H1 (cell line): ENCODE measurements at regions not wholly inside any gene's neighbourhood (a gene's known extent, or its start where the extent isn't known, plus 50 kb on each side); places are given as distances from the start of the nearest gene placed in this dataset.

Experiments
- CBX5 ChIP-seq: fragments of 300-800, 300-1000 bp; sonication (generic); IDR thresholded peaks from 2 replicates; pipeline ENCODE4 v1.7.1; 2016; ENCODE audit warnings: antibody characterized with exemption, low read length, low read depth
- CHD1 ChIP-seq: IDR thresholded peaks from 2 replicates; pipeline ENCODE4 v1.6.1; 2012; ENCODE audit warnings: low read depth, low read length, improper control_type of control experiment
- EZH2 ChIP-seq: fragments of 200-600 bp; sonication (generic); IDR thresholded peaks from 2 replicates; pipeline ENCODE4 v1.7.1; 2012; ENCODE audit warnings: low read depth, mild to moderate bottlenecking, moderate library complexity, low read length, inconsistent platforms; ENCODE audit not compliant: severe bottlenecking
- GABPA ChIP-seq: IDR thresholded peaks from 2 replicates; pipeline ENCODE4 v1.6.1; 2011; ENCODE audit warnings: mild to moderate bottlenecking, low read length, moderate library complexity, borderline replicate concordance; ENCODE audit not compliant: insufficient read depth
- HDAC2 ChIP-seq, 2 experiments: fragments of 300-600 bp in 1 of 2; sonication (generic) in 1 of 2; IDR thresholded peaks; 2 replicates each; pipeline ENCODE4 v1.6.1; 2011 to 2012; ENCODE audit warnings: low read depth in 2 of 2, low read length in 2 of 2, mild to moderate bottlenecking in 2 of 2, moderate library complexity in 2 of 2, borderline replicate concordance in 1 of 2, inconsistent platforms in 1 of 2
- JUN ChIP-seq: IDR thresholded peaks from 2 replicates; pipeline ENCODE4 v1.6.1; 2011; ENCODE audit warnings: low read depth, mild to moderate bottlenecking, improper control_type of control experiment, low read length
- POLR2A ChIP-seq, 2 experiments: IDR thresholded peaks; 1 replicate in 1 of 2; 2 replicates in 1 of 2; pipeline ENCODE4 v1.6.1; 2011; ENCODE audit warnings: low read depth in 2 of 2, low read length in 2 of 2, mild to moderate bottlenecking in 2 of 2; ENCODE audit errors: control extremely low read depth in 1 of 2
- SIN3A ChIP-seq, 2 experiments: IDR thresholded peaks in 1 of 2; conservative IDR thresholded peaks in 1 of 2; 2 replicates each; pipeline ENCODE4 v1.6.1; 2011 to 2012; ENCODE audit warnings: low read length in 2 of 2, improper control_type of control experiment in 1 of 2, low read depth in 1 of 2, mild to moderate bottlenecking in 1 of 2
- SIRT6 ChIP-seq: IDR thresholded peaks from one replicate; pipeline ENCODE4 v1.7.1; 2012; ENCODE audit warnings: low read length, inconsistent platforms
- TAF1 ChIP-seq: IDR thresholded peaks from 2 replicates; pipeline ENCODE4 v1.6.1; 2011; ENCODE audit warnings: mild to moderate bottlenecking, low read depth, low read length
- TF ChIP-seq, protein P1 (sequence below), 3 experiments: IDR thresholded peaks; 1 replicate in 2 of 3; 2 replicates in 1 of 3; pipeline versions ENCODE4 v1.5.1 to v1.6.1; 2011; ENCODE audit warnings: low read length in 3 of 3, mild to moderate bottlenecking in 3 of 3, inconsistent platforms in 2 of 3, low read depth in 1 of 3, moderate library complexity in 1 of 3; ENCODE audit not compliant: insufficient read depth in 1 of 3; ENCODE audit errors: control extremely low read depth in 1 of 3

GRCh38 chr11:114972105-114972504 lies 293.8 kb downstream of the NXPE2 start:
- TF ChIP-seq TAF1 (no peak), CHD1 (no peak), CBX5 (no peak), JUN (no peak), SIRT6 (no peak), POLR2A (IDR thresholded peaks at IDR 0.05; ENCODE audit: control extremely low read depth in 1 of 2, low read depth in 2 of 2, low read length in 2 of 2) (no peak), EZH2 (no peak), GABPA (no peak), HDAC2 (IDR thresholded peaks at IDR 0.05; ENCODE audit: borderline replicate concordance in 1 of 2, low read depth in 2 of 2, low read length in 2 of 2) (0 out of 4 replicates have a peak, but pooled peaks of 1 of the 2 experiments have one; percentile 51), SIN3A (conservative IDR thresholded peaks at IDR 0.05 in 1 of 2, IDR thresholded peaks at IDR 0.05 in 1 of 2; ENCODE audit: low read depth in 1 of 2, low read length in 2 of 2) (no peak)
- TF ChIP-seq, protein P1, sequence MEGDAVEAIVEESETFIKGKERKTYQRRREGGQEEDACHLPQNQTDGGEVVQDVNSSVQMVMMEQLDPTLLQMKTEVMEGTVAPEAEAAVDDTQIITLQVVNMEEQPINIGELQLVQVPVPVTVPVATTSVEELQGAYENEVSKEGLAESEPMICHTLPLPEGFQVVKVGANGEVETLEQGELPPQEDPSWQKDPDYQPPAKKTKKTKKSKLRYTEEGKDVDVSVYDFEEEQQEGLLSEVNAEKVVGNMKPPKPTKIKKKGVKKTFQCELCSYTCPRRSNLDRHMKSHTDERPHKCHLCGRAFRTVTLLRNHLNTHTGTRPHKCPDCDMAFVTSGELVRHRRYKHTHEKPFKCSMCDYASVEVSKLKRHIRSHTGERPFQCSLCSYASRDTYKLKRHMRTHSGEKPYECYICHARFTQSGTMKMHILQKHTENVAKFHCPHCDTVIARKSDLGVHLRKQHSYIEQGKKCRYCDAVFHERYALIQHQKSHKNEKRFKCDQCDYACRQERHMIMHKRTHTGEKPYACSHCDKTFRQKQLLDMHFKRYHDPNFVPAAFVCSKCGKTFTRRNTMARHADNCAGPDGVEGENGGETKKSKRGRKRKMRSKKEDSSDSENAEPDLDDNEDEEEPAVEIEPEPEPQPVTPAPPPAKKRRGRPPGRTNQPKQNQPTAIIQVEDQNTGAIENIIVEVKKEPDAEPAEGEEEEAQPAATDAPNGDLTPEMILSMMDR (IDR thresholded peaks at IDR 0.05; ENCODE audit: control extremely low read depth in 1 of 3, insufficient read depth in 1 of 3, low read depth in 1 of 3, low read length in 3 of 3), result no peak
